IPS DF 6.9 (cell line): ENCODE measurements at regions not wholly inside any gene's neighbourhood (a gene's known extent, or its start where the extent isn't known, plus 50 kb on each side); places are given as distances from the start of the nearest gene placed in this dataset.

Experiments used
- DNase-seq: peaks from one replicate; pipeline ENCODE4 v3.0.0-alpha.2; 2013; ENCODE audit warnings: low read depth, low spot score
- H3K27ac ChIP-seq: one replicate; pipeline ENCODE4 v1.5.1; 2013; ENCODE audit warnings: low read length, control low read depth
- H3K27me3 ChIP-seq: 2 replicates; pipeline ENCODE4 v1.6.1; 2013; ENCODE audit warnings: mild to moderate bottlenecking, low read length; ENCODE audit not compliant: control insufficient read depth, insufficient read depth
- H3K36me3 ChIP-seq: 2 replicates; pipeline ENCODE4 v1.6.1; 2013; ENCODE audit warnings: low read length; ENCODE audit not compliant: control insufficient read depth, insufficient read depth
- H3K4me1 ChIP-seq: 2 replicates; pipeline ENCODE4 v1.6.1; 2013; ENCODE audit warnings: low read length; ENCODE audit not compliant: control insufficient read depth, insufficient read depth
- H3K4me3 ChIP-seq: 2 replicates; pipeline ENCODE4 v1.5.1; 2013; ENCODE audit warnings: mild to moderate bottlenecking, low read length
- H3K9me3 ChIP-seq: 2 replicates; pipeline ENCODE4 v1.6.1; 2013; ENCODE audit warnings: low read length, inconsistent platforms; ENCODE audit not compliant: control insufficient read depth, insufficient read depth
- WGBS: extraction: QIAGEN DNeasy Blood & Tissue Kit; methylation state at CpG from one replicate; pipeline ENCODE4 v1.1.7; 2013; ENCODE audit warnings: mixed read lengths, missing lambda C conversion rate; ENCODE audit not compliant: insufficient read length, insufficient coverage; 5-methylcytosine and 5-hydroxymethylcytosine counted together

DNA sequence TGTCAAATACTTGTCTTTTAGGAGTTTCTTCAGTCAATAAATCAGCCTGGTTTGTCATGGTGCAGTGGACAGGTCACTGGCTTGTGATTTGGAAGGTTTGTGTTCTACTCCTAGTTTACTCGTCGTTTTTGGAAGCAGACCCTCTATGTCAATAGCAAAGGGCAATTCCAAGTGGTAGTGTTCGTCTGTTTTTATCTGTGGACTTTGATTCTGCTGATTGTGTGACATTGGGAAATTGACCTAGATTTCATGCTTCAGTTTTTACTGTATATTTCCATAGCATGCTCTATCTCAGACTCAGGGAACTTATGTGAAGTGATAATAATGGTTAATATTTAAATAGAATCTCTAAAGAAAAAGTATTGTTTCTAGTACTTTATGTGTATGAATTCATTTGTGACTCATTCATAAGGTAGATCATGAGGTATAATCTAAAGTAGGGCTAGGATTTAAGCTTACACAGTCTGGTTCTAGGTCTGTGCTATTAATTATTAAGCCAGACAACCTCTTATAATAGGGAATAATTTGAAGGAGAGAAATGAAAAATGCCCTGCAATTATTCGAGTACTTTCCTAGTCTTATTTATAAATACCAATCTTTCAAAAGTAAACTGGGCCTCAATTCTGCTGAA lies 198.1 kb downstream of the REEP3 start:
- no peaks in the 10 kb centered on the region for H3K27me3 ChIP-seq
- DNase-seq = no peak
- no peak overlapping the region for H3K4me3 ChIP-seq
- WGBS = no CpG with 5 or more reads among the region's 4 CpGs
- no peaks in the 10 kb centered on the region for H3K4me1 ChIP-seq
- H3K9me3 ChIP-seq = no peaks in the 10 kb centered on the region
- no peak overlapping the region for H3K27ac ChIP-seq
- no peaks in the 10 kb centered on the region for H3K36me3 ChIP-seq

DNA sequence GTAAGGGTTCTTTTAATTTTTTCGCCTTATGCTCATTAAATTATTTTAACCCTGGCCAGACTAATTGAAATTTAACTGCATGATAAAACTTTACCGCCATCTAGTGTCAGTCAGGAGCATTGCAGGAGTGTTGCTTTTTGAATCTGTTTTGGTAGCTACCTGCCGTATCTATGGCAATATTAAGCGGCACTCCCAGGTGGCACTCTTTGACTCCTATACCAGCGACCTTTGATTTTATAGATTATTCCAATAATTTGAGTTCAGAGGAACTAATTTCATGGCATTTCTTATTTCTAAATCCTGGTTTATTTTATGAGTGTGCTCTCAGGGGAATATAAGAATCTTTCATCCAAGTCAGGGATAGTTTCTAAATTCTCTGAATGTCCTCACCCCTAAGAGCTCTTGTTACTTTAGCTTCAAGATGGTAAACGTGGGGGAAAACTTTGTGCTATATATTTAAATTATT lies 198.9 kb downstream of the REEP3 start:
- Histone ChIP-seq H3K9me3 (no peaks in the 10 kb centered on the region), H3K4me3 (no peak overlapping the region), H3K27ac (no peak overlapping the region), H3K4me1 (no peaks in the 10 kb centered on the region), H3K27me3 (no peaks in the 10 kb centered on the region), H3K36me3 (no peaks in the 10 kb centered on the region)
- WGBS = no CpG with 5 or more reads among the region's 6 CpGs
- no peak for DNase-seq

DNA sequence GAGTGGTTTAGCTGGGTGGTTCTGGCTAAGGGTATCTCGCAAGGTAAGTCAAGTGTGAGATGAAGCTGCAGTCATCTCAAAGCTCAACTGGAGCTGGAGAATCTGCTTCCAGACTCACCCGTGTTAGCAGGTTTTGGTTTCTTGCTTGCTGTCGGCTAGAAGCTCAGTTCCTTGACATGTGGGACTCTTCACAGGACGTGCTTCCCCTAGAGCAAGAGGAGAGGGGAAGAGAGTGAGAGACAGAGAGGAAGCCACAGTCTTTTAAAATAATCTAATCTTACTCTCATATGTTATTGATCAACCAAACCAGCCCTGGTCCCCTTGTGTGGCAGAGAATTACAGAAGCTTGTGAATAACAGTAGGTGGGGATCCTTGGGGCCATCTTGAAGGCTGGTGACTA lies 199.5 kb downstream of the REEP3 start:
- H3K4me1 ChIP-seq = no peaks in the 10 kb centered on the region
- no peaks in the 10 kb centered on the region for H3K9me3 ChIP-seq
- no CpG with 5 or more reads among the region's 4 CpGs for WGBS
- H3K36me3 ChIP-seq = no peaks in the 10 kb centered on the region
- DNase-seq = no peak
- no peaks in the 10 kb centered on the region for H3K27me3 ChIP-seq
- H3K4me3 ChIP-seq = no peak overlapping the region
- no peak overlapping the region for H3K27ac ChIP-seq

DNA sequence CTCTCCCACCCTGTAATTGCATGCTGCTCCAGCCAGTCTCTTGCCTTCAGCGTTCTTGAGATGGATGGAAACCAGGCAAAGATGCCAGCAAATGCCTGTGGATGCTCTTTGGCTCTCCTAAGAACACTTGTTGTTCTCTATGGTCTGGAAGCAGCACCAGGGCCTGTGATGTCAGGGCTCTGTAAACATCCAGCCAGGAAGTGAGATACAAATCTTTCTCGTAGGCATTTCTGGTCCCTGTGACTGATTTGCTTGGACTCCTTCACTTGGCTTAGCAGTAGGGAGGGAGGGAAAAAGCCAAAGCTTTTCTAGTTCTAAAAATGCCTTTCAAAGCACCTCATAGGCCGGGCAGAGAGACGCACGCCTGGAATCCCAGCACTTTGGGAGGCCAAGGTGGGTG lies 201.3 kb downstream of the REEP3 start:
- H3K27ac ChIP-seq = no peak overlapping the region
- no peak for DNase-seq
- no peaks in the 10 kb centered on the region for H3K4me1 ChIP-seq
- H3K9me3 ChIP-seq = no peaks in the 10 kb centered on the region
- no CpG with 5 or more reads among the region's 5 CpGs for whole genome bisulfite sequencing
- no peak overlapping the region for H3K4me3 ChIP-seq
- H3K27me3 ChIP-seq = no peaks in the 10 kb centered on the region
- no peaks in the 10 kb centered on the region for H3K36me3 ChIP-seq

DNA sequence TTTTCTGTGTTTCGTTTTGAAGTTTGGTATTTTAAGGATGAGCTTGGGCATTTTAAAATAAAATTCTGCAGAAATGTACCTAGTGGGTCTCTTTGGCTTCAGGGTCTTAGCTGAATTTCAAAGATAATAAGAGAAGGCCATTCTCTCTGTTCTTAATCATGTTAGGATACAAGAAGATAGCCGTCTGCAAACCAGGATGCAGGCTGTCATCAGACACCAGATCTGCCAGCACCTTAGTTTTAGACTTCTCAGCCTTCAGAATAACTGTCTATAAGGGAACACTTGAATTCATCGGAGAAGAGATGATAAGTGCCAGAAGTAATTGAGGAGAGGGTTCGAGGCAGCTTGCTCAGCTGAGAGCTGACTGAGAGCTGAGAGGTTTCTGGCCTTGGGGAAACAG lies 202.1 kb downstream of the REEP3 start:
- H3K4me3 ChIP-seq = no peak overlapping the region
- no peak for DNase-seq
- H3K4me1 ChIP-seq = no peaks in the 10 kb centered on the region
- H3K27me3 ChIP-seq = no peaks in the 10 kb centered on the region
- no peaks in the 10 kb centered on the region for H3K9me3 ChIP-seq
- WGBS = no CpG with 5 or more reads among the region's 4 CpGs
- no peak overlapping the region for H3K27ac ChIP-seq
- no peaks in the 10 kb centered on the region for H3K36me3 ChIP-seq

- no peaks in the 10 kb centered on the region for H3K4me1 ChIP-seq
- H3K27me3 ChIP-seq = no peaks in the 10 kb centered on the region
- no peak overlapping the region for H3K27ac ChIP-seq
- no peaks in the 10 kb centered on the region for H3K36me3 ChIP-seq
- whole genome bisulfite sequencing = no CpG with 5 or more reads among the region's 7 CpGs
- no peak for DNase-seq
- H3K4me3 ChIP-seq = no peak overlapping the region
- no peaks in the 10 kb centered on the region for H3K9me3 ChIP-seq
These were observed 202.5 kb downstream of the REEP3 start for GRCh38 chr10:63723741-63724140.

GRCh38 chr10:63724922-63725321 lies 203.7 kb downstream of the REEP3 start:
- no peaks in the 10 kb centered on the region for H3K27me3 ChIP-seq
- H3K4me3 ChIP-seq = no peak overlapping the region
- no peaks in the 10 kb centered on the region for H3K9me3 ChIP-seq
- no peaks in the 10 kb centered on the region for H3K36me3 ChIP-seq
- DNase-seq = no peak
- no CpG with 5 or more reads among the region's 2 CpGs for WGBS
- no peaks in the 10 kb centered on the region for H3K4me1 ChIP-seq
- no peak overlapping the region for H3K27ac ChIP-seq

GRCh38 chr10:63726867-63727266 lies 205.7 kb downstream of the REEP3 start:
- no peaks in the 10 kb centered on the region for H3K27me3 ChIP-seq
- H3K36me3 ChIP-seq = no peaks in the 10 kb centered on the region
- WGBS = no CpG with 5 or more reads among the region's 2 CpGs
- no peak for DNase-seq
- no peak overlapping the region for H3K4me3 ChIP-seq
- H3K27ac ChIP-seq = no peak overlapping the region
- no peaks in the 10 kb centered on the region for H3K4me1 ChIP-seq
- no peaks in the 10 kb centered on the region for H3K9me3 ChIP-seq

GRCh38 chr10:63727636-63728035 lies 206.4 kb downstream of the REEP3 start:
- no peak overlapping the region for H3K4me3 ChIP-seq
- no peak for DNase-seq
- no peaks in the 10 kb centered on the region for H3K4me1 ChIP-seq
- no peak overlapping the region for H3K27ac ChIP-seq
- H3K9me3 ChIP-seq = no peaks in the 10 kb centered on the region
- WGBS = no CpG with 5 or more reads among the region's 4 CpGs
- no peaks in the 10 kb centered on the region for H3K27me3 ChIP-seq
- H3K36me3 ChIP-seq = no peaks in the 10 kb centered on the region

GRCh38 chr10:63735305-63735704 lies 214.1 kb downstream of the REEP3 start:
- Histone ChIP-seq H3K4me1 (no peaks in the 10 kb centered on the region), H3K4me3 (no peak overlapping the region), H3K9me3 (no peaks in the 10 kb centered on the region), H3K27me3 (no peaks in the 10 kb centered on the region), H3K36me3 (no peaks in the 10 kb centered on the region), H3K27ac (no peak overlapping the region)
- no peak for DNase-seq
- WGBS = no CpG with 5 or more reads among the region's 3 CpGs

GRCh38 chr10:63738410-63738809 lies 217.2 kb downstream of the REEP3 start:
- WGBS = no CpG with 5 or more reads among the region's 2 CpGs
- no peaks in the 10 kb centered on the region for H3K27me3 ChIP-seq
- H3K4me1 ChIP-seq = no peaks in the 10 kb centered on the region
- no peak for DNase-seq
- no peak overlapping the region for H3K4me3 ChIP-seq
- H3K9me3 ChIP-seq = no peaks in the 10 kb centered on the region
- no peak overlapping the region for H3K27ac ChIP-seq
- H3K36me3 ChIP-seq = no peaks in the 10 kb centered on the region
